ENCODE measurements at regions not wholly inside any gene's neighbourhood (a gene's known extent, or its start where the extent isn't known, plus 50 kb on each side); places are given as distances from the start of the nearest gene placed in this dataset.

GRCh38 chr6:92052513-92052912 lies 1366.8 kb downstream of the EPHA7 start:
- no peak for DNase-seq
- no peak overlapping the region for H3K4me3 ChIP-seq
- no peaks in the 10 kb centered on the region for H3K36me3 ChIP-seq
- H3K9me3 ChIP-seq, result no peaks in the 10 kb centered on the region
- H3K27me3 ChIP-seq, result no peaks in the 10 kb centered on the region

DNA sequence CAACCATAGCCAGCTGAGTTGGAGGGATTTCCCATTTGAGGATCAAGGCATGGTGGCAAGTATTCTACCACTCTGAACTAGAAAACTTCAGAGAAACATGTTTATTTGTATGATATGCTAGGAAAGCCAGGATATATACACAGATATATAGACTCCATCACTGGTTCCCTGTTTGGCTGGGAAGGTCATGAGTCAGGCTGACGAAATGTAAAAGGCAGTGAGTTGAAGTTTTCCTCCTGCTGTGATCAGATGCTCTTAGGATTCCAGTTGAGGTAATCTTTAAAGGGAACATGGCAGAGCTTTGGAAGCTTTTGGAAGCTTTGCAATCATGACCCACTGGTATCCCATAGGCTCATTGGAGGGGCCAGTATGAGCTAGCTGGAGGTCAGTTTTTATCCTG lies 1369.1 kb downstream of the EPHA7 start:
- H3K4me3 ChIP-seq, result no peak overlapping the region
- H3K9me3 ChIP-seq, result no peaks in the 10 kb centered on the region
- H3K36me3 ChIP-seq, result no peaks in the 10 kb centered on the region
- DNase-seq, result peak; percentile 87
- no peaks in the 10 kb centered on the region for H3K27me3 ChIP-seq

GRCh38 chr6:92047860-92048259 lies 1371.5 kb downstream of the EPHA7 start:
- Histone ChIP-seq H3K36me3 (no peaks in the 10 kb centered on the region), H3K9me3 (no peaks in the 10 kb centered on the region), H3K4me3 (no peak overlapping the region), H3K27me3 (no peaks in the 10 kb centered on the region)
- DNase-seq, result no peak

GRCh38 chr6:92047152-92047850 lies 1372.1 kb downstream of the EPHA7 start:
- H3K36me3 ChIP-seq, result no peaks in the 10 kb centered on the region
- no peak overlapping the region for H3K4me3 ChIP-seq
- no peaks in the 10 kb centered on the region for H3K27me3 ChIP-seq
- no peak for DNase-seq
- no peaks in the 10 kb centered on the region for H3K9me3 ChIP-seq

DNA sequence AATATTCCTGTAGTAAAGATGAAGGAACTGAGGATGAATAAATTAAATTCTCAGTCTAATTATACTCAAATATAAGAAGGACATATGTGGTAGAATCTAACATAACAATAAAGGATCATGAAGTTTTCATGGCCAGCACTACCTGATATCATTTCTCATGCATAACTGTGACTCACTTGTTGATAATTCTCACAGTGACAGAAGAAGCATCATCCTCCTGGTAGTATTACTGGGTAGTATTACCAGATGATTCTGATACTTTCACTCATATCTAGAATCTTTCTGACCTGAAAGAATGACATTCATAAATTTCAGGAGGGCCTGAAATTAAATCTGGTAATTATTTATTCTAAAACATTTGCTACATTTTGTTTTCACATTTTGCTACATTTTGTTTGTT lies 1375.0 kb downstream of the EPHA7 start:
- H3K9me3 ChIP-seq, result no peaks in the 10 kb centered on the region
- H3K27me3 ChIP-seq, result no peaks in the 10 kb centered on the region
- H3K4me3 ChIP-seq, result no peak overlapping the region
- H3K36me3 ChIP-seq, result no peaks in the 10 kb centered on the region
- no peak for DNase-seq

DNA sequence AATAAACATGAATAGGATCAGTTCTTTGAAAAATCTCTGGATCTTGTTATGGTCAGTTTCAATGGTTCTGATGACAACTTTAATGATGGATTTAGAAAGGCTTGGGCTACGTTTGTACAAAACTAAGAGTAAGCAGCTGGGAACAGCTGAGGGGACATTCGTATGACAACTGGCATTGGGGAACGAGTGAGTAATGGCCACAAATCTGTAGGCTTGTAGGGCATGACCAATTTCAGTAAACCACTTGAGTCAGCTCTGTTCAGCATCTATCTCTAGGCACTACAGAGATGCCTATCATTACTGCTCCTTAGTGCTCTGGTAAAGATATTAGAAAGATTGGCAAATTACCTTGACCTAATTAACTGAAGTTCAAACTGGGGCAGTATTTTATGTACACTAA lies 1375.6 kb downstream of the EPHA7 start:
- DNase-seq, result no peak
- Histone ChIP-seq H3K4me3 (no peak overlapping the region), H3K27me3 (no peaks in the 10 kb centered on the region), H3K9me3 (no peaks in the 10 kb centered on the region), H3K36me3 (no peaks in the 10 kb centered on the region)

DNA sequence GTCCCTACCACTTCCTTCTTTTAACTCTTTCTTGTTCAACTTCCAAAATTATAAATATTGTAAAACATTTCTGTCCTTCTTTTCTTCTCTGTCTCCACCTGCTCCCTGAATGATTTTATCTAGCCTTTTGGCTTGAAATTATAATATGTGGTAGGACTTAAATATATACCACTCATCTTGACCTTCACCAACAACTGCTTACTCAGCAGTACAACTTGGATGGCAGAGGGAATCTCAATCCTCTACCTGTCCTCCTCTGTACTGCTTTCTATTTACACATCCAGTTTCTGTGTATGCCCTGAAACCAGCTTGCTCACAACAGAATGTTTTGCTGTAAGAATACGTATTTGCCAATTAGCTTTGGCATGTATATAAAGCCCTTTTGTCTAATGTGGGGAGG lies 1392.5 kb downstream of the EPHA7 start:
- no peaks in the 10 kb centered on the region for H3K36me3 ChIP-seq
- H3K4me3 ChIP-seq, result no peak overlapping the region
- DNase-seq, result no peak
- no peaks in the 10 kb centered on the region for H3K27me3 ChIP-seq
- H3K9me3 ChIP-seq, result no peaks in the 10 kb centered on the region

DNA sequence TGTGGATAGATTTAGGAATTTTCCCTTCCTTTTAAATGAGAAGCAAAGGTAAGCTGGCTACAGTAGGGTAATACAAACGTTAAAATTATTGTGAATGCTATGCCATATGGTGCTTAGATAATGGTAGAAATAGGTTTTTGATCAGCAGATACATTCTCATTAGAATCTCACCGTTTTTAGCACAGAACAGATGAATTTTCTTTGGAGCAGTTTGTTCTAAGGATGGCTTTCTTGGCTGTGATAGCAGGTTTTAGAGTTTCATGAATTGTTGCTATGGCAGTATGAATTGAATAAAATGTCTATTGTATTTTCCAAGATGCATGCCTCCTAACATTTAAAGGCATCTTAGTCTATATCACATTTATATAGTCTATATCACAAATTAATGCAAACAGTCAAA lies 1394.5 kb downstream of the EPHA7 start:
- Histone ChIP-seq H3K36me3 (no peaks in the 10 kb centered on the region), H3K4me3 (no peak overlapping the region), H3K27me3 (no peaks in the 10 kb centered on the region), H3K9me3 (no peaks in the 10 kb centered on the region)
- DNase-seq, result no peak

GRCh38 chr6:92024110-92024509 lies 1395.2 kb downstream of the EPHA7 start:
- no peaks in the 10 kb centered on the region for H3K27me3 ChIP-seq
- DNase-seq, result no peak
- no peaks in the 10 kb centered on the region for H3K9me3 ChIP-seq
- H3K36me3 ChIP-seq, result no peaks in the 10 kb centered on the region
- no peak overlapping the region for H3K4me3 ChIP-seq

DNA sequence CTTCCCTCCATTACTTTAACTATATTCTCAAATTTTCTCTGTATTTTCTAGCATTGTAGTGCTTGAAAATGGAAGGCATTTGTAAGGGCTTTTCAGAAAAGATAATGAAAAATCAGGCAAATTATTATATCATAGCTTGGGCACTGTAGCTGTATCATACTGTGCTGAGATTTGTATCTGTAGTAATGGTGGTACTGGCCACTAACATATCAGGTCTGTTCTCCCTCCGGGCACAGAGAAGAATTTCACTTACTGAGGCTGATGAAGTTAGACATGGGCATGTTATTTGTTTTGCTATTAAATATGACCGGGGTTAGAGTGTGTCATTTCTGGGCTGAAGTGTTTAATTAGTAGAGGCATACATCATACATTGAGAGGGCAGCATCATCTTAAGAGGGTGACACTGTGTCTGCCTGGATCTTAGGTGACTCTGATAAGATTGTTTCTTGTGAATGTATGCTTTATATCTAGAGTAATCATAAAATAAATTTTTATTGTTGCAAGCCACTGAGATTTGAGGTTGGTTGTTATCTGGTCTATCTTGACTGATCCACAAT lies 1395.9 kb downstream of the EPHA7 start:
- DNase-seq, result no peak
- H3K27me3 ChIP-seq, result no peaks in the 10 kb centered on the region
- no peaks in the 10 kb centered on the region for H3K9me3 ChIP-seq
- H3K4me3 ChIP-seq, result no peak overlapping the region
- no peaks in the 10 kb centered on the region for H3K36me3 ChIP-seq

DNA sequence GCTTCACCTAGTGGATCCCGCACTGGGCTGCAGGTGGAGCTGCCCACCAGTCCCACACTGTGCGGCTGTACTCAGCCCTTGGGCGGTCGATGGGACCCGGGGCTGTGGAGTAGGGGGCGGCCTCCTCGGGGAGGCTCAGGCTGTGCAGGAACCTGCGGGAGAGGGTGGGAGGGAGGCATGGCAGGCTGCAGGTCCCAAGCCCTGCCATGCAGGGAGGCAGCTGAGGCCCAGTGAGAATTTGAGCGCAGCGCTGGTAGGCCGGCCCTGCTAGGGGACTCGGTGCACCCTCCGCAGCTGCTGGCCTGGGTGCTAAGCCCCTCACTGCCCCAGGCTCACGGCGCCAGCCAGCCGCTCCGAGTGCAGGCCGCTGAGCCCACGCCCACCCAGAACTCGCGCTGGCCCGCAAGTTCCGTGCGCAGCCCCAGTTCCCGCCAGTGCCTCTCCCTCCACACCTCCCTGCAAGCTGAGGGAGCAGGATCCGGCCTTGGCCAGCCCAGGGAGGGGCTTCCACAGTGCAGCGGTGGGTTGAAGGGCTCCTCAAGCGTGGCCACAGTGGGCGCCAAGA lies 1407.6 kb downstream of the EPHA7 start:
- no peaks in the 10 kb centered on the region for H3K36me3 ChIP-seq
- H3K27me3 ChIP-seq, result no peaks in the 10 kb centered on the region
- no peak for DNase-seq

GRCh38 chr6:92008757-92009502 lies 1410.4 kb downstream of the EPHA7 start:
- no peaks in the 10 kb centered on the region for H3K9me3 ChIP-seq
- no peak for DNase-seq
- H3K27me3 ChIP-seq, result no peaks in the 10 kb centered on the region
- H3K36me3 ChIP-seq, result no peaks in the 10 kb centered on the region
- no peak overlapping the region for H3K4me3 ChIP-seq

More for the DNA sequence above, 1407.6 kb downstream of the EPHA7 start:
- no peak overlapping the region for H3K4me3 ChIP-seq
- H3K9me3 ChIP-seq, result no peaks in the 10 kb centered on the region

- no peak for DNase-seq
- H3K27me3 ChIP-seq, result no peaks in the 10 kb centered on the region
- no peaks in the 10 kb centered on the region for H3K36me3 ChIP-seq
- H3K9me3 ChIP-seq, result no peaks in the 10 kb centered on the region; the same call in 1 of the 2 replicates
- H3K4me3 ChIP-seq, result no peak overlapping the region
Measured at GRCh38 chr6:92000112-92000511, 1413.2 kb upstream of the MAP3K7 start.

DNA sequence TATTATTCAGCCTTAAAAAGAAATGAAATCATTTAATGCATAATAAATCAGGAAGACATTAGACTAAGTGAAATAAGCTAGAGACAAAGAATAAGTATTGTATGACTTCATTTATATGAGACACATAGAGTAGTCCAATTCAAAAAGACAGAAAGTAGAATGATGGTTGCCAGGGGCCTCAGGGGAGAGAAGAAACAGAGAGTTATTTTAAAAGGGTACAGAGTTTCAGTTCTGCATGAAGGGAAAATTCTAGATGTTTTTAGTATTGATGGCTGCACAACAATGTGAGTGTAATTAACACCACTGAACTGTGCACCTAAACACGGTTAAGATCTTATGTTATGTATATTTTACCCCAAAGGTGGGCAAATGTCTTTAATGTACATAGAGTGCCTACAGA lies 1407.9 kb upstream of the MAP3K7 start:
- Histone ChIP-seq H3K36me3 (no peaks in the 10 kb centered on the region), H3K4me3 (no peak overlapping the region), H3K27me3 (no peaks in the 10 kb centered on the region), H3K9me3 (no peaks in the 10 kb centered on the region)
- DNase-seq, result no peak

DNA sequence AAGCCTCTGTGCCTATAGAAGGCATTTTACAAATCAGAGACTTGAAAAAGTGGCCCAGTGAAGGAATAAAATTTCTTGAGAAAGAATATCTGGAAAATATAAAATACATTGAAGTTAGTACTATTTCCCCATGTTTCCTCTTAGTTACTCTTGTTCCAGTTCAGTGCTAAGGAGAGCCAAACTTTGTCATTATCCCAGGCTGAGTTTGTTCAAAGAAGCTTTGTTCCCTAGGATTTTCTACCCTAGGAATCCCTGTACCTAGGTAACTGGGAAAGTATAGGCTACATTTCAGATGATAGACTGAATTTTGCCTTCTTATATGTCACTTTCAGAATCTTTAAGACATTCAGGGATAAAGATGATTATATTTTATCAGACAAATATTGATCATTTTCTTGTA lies 1395.7 kb upstream of the MAP3K7 start:
- H3K27me3 ChIP-seq, result no peaks in the 10 kb centered on the region
- DNase-seq, result no peak
- H3K4me3 ChIP-seq, result no peak overlapping the region
- H3K9me3 ChIP-seq, result no peaks in the 10 kb centered on the region
- H3K36me3 ChIP-seq, result no peaks in the 10 kb centered on the region

DNA sequence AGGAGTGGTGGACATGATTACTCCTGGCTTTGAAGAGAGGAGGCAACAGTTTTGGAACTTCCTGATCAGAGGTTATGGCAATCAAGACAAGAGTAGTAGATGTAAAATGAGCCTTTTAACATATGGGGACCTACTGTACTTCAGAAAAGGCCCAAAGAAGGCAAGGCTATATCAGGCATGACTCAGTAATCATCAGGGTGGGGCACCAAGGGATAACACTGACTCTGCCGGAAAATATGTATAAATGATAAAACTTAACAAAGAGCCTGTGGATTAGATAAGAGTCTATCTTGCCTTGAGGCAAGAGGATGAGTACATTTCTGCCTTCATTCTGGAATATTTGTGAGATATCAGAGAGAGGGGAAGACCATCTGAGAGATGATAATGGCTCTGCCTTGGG lies 1389.9 kb upstream of the MAP3K7 start:
- Histone ChIP-seq H3K9me3 (0 out of 2 replicates have a peak, but pooled peaks cover 2% of the 10 kb centered on the region), H3K27me3 (no peaks in the 10 kb centered on the region), H3K36me3 (no peaks in the 10 kb centered on the region), H3K4me3 (no peak overlapping the region)
- DNase-seq, result no peak

GRCh38 chr6:91970700-91971099 lies 1383.8 kb upstream of the MAP3K7 start:
- no peak overlapping the region for H3K4me3 ChIP-seq
- no peak for DNase-seq
- H3K36me3 ChIP-seq, result no peaks in the 10 kb centered on the region
- no peaks in the 10 kb centered on the region for H3K27me3 ChIP-seq
- peaks cover 9% of the 10 kb centered on the region for H3K9me3 ChIP-seq

Data from MG63 (cell line).